Activated CD4-positive, alpha-beta T cell treated with anti-CD3 and anti-CD28 coated beads for 48 hours (primary cell): ENCODE measurements at regions not wholly inside any gene's neighbourhood (a gene's known extent, or its start where the extent isn't known, plus 50 kb on each side); places are given as distances from the start of the nearest gene placed in this dataset.
A peak's percentile ranks its signal among the peaks of the same experiment; 100 is the strongest.
"Not testable (repeated sequence)": the region's sequence is repeated elsewhere in the genome, so short reads cannot be mapped to it uniquely, and the experiment has no call there.

Experiments used
- DNase-seq: peaks from one replicate; pipeline ENCODE4 v3.0.0-alpha.2; 2020

DNA sequence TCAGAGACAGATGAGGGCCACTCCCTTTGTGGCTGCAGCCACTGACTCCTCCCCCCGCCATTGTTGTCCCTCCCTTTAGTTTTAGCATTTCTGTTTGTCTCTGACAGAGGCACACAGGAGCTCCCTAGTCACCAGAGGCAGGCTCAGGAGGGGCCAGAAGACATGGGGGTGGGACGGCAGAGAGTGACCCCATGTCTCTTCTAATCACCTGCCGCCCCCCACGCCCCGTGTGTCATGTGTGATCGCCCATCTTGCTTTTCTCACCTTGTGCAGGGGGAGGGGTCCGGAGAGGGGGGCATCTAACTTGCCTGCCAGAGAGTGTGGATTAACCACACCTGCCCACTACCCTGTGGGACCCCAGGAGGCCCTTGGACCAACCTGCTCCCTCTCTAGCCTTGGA is 246.7 kb upstream of the TP53TG3C start:
- not testable (repeated sequence) for DNase-seq

DNA sequence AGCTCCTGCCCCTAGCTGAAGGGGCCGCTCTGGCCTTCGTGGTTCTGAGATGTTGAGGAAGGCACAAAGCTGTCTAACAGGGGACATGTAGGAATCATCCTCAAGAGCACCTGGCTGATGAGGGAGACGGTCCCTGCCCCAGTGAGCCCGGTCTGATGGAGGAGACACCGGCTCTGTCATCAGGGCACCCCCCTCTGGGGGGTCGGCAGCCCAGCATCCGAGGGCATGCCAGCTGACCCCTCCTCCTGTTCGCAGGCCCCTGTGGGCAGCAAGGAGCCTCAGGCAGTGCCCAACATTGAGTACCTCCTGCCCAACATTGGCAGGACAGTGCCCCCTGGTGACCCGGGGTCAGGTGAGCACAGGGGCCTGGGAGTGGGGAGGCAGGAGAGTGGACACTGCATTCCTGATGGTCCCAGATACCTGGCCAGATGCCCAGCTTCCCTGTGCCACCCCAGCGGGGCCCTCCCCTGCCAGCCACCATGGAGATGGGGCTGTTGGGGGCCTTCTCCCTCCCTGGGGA is 247.9 kb upstream of the TP53TG3C start:
- DNase-seq, result not testable (repeated sequence)

DNA sequence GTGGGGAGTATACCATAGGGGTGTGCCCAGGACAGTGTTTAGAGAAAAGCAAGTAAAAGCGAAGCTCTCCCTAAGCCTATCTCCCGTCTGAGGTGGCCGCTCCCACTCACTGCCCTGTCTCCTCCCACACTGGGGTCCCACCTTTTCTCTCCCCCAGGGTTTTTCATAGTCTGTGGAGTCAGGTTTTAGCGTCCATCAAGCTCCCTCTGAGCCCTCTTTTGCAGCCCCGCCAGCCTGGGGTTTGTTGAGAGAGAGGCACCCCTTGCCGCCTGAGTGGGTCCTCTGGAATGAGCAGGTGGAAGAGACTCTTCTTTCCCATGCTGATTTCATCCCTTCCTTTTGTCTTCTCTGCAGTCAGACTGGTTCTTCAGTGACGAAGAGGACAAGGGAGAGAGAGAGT is 248.7 kb upstream of the TP53TG3C start:
- DNase-seq, result not testable (repeated sequence)

DNA sequence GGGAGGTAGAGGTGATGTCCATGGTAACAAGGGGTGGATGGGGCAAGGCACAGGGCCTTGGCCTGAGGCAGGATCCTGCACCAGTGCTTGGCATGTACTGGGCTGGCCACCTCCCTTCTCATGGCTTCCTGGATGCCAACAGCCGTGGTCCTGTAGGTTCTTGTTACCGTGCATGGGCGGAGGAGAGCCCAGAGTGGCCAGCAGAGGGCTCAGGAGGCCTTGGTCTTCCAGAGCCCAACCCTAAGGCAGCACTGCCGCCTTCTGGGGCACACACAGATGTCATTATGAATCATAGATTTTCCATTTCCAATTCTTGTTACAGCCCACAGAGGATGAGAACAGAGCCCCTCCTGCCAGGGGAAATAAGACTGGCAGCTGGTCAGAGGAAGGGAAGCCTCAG is 254.2 kb upstream of the TP53TG3C start:
- not testable (repeated sequence) for DNase-seq

DNA sequence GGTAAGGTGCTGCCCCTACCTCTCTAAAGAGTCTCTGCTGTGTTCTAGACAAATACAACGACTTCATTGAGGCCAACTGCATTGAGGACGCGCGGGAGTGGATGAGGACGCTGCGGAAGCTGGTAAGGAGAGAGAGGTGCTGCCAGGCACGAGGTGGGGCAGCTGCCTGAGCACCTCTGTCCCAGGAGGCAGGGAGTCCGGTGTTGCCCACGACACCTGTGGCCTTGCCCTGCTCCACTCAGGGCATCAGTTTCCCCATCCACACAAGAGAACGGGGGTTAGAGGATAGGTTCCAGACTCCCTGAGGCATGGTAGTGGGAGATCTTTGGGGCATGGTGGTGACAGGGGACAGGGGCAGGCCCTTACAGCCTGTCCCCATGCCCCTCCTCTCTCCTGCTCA is 256.1 kb upstream of the TP53TG3C start:
- DNase-seq, result not testable (repeated sequence)

DNA sequence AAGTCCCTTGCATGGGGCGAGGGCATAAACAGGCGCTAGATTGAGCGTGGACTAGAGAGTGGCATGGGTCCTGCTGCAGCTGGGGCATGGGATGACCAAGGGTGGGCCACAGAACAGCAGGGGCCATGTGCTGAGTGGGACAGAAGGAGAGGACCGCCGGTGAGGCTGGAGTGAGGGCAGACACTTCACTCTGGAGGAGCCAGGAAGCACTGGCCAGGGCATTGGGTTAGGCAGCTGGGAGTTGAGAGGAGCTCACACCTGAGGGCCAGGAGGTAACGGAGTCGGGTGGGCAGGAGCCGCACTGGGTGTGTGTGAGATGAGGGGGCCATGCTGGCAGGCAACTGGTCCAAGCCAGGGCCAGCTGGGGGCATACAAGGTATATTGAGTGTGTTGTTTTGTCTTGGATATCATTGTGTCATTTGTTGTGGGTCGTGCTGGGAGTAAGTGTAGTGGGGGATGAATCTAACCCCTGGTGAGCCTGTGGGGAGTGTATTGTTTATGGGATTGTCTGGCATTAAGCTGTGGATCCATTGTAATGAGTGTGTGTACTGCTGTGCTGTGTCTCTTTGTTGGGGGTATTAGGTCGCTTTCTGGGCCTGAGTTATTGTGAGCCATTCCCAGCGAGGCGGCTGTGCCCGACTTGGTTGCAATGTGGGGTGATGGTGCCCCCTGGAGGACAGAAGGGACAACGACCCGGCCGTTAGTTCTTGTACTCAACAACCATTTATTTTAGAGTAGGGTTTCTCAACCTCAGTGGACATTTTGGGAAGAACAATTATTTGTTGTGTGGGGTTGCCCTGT is 256.5 kb upstream of the TP53TG3 start:
- peak; percentile 40 for DNase-seq

DNA sequence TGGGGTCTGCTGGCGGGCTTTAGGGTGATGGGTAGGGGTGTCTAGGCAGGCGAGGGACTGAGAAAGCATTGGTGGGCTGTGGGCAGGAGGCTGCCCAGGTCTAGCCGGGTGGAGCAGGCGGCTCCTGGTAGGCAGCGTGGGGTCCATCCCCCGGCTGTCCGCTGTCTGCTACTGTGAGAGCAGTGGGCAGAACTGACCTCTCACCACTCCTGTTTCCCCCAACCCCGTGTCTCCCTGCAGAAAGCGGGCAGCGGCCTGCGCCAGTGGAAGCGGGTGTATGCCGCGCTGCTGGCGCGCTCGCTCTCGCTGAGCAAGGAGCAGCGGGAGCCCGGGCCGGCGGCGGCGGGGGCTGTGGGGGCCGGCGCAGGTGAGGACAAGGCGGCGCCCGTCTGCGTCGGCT is 249.2 kb upstream of the TP53TG3 start:
- DNase-seq, result not testable (repeated sequence)

DNA sequence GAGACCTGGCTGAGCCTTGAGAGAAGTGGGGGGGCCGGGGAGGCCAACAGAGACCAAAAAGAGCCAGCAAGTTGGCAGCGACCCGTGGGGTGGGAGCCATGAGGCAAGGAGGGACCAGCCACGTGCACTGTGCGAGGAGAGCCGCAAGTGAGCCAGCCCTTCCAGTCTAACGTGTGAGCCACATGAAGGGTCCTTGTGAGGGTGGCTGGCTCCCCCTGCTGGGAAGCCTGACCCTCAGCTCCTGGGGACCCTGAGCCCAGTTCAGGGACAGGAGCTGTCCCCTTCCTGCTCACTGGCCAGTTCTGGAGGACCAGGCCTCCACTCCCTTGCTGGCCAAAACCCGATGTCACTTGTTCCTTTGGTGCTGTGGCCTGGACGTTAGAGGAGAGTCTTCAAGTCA is 246.6 kb upstream of the TP53TG3 start:
- peak; percentile 11 for DNase-seq

DNA sequence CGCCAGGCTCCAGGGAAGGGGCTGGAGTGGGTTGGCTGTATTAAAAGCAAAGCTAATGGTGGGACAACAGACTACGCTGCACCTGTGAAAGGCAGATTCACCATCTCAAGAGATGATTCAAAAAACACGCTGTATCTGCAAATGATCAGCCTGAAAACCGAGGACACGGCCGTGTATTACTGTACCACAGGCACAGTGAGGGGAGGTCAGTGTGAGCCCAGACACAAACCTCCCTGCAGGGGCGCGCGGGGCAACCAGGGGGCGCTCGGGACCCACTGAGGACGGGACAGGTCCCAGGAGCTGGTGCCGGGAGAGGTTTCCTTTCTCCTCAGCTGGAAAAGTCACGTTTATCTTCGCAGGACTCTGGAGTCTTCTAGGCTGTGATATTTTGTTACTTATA is 239.4 kb upstream of the TP53TG3 start:
- DNase-seq, result not testable (repeated sequence)

DNA sequence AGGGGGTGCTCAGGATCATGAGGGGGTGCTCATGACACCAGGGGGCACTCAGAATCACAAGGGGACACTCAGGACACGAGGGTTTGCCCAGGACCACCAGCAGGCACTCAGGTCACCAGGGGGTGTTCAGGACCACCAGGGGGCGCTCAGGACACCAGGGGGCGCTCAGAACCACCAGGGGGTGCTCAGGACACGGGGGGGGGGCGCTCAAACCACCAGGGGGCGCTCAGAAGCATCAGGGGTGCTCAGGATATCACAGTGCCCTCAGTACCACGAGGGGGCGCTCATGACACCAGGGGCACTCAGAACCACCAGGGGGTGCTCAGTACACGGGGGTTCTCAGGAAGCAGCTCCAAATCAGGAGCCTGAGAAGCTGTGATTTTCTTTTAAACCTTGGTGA is 221.8 kb upstream of the TP53TG3 start:
- DNase-seq, result peak; percentile 79

DNA sequence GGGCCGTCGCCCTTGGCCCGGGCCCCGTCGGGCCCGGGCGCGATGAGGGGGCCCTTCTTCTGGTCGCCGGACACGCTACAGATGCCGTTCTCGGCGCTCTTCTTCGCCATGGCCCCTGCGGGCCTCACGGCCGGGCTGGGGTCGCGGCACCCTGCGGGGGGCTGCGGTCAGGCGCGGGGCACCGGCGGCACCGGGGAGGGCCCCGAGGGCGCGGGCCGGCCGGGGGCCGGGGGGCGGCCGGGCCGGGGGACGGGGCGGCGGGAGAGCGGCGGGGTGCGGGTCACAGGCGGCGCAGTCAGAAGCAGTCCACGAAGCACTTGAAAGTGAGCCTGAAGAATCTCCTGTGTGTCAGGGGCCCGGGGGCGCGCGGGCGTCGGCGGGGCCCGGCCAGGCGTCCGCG is 209.4 kb upstream of the TP53TG3 start:
- DNase-seq, result not testable (repeated sequence)

DNA sequence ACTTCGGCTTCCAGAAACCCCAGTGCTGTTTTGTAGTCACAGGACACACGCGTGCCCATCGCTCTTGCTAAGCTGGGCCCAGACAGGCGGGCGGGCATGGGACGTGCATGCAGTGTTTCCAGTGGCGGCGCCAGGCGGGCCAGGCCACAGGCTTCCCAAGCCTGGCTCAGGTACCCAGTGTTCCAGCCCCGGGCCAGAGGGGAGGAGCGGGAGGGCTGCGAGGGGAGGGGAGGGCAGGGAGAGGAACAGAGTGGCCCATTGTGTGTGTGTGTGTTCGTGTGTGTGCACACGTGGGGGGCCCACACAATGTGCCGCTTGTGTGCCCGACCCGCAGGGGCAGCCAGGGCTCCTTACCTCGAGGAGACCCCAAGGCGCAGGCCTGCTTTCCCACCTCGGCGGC is 208.6 kb upstream of the TP53TG3 start:
- DNase-seq, result not testable (repeated sequence)

DNA sequence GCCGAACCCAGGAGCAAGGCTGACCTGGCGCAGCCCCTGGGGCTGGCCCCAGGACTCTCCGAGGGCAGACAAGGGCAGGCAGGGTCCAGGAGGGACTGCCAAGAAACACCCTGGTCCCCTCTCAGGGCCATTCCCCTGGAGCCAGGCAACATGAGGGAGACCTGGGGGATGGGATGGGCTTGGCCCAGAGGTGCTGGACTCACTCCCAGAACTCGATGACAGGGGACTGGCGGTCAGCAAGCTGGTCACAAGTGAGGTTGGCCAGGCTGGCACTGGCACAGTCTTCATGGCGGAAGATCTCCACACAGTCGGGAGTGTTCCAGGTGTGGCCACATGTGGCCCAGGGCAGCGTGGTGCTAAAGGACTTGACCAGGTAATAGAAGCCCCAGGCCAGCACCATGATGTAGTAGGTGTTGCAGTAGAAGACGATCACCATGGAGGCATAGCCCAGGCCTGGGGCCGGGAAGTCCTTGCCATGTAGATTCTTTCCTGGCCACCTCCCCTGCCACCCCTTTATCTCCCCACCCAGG is 206.4 kb upstream of the TP53TG3 start:
- DNase-seq, result not testable (repeated sequence)

DNA sequence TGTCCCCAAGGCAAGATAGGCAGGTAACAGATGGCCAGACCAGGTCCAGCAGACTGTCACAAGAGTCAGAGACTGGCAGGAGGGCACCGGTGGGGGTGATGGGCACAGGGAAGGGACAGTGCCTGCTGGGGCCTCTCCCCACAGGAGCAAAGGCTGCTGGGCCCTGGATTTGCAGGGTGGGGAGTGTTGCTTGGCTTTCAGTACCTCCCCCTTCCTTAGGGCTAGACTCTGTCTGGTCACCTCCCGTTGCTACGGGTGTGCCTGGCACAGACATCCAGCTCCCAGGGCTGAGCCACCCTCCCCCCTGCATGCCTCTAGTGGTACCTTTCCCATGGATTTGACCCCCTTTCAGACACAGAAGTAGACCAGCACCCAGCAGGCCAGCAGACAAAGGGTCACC is 205.7 kb upstream of the TP53TG3 start:
- DNase-seq, result not testable (repeated sequence)

DNA sequence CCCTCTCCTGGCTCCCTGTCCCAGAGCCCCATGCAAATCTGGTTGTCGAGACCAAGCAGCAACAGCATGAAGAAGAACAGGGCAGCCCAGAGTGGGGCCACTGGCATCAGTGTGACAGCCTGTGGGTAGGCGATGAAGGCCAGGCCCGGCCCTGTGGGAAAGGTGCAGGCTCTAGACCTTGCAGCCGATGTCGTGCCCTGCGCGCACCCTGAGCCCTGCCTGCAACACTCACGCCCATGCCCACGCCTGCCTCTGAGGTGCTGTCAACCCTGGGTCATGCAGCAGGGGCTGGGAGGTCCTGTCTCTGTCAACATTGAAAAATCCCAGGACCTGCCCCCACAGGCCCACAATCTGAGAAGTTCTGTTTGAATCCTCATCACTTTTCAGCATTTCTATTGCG is 204.0 kb upstream of the TP53TG3 start:
- DNase-seq, result not testable (repeated sequence)

DNA sequence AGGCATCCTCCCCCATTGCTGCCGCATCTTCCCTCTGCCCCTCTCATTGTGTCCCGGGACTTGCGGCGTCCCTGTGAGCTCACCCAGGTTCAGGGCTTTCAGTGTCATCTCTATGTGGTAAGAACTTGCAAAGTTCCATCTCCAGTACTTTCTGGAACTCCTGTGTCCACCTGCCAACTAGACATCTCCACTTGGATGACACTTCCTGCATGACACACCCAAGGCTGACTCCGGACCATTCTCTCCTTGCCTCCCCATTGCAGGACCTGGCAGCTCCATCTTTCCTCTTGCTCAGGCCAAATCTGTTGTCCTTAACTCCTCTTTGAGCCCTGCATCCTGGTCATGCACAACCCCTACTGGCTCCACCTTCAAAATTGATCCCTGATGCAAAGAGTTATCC is 200.8 kb upstream of the TP53TG3 start:
- DNase-seq, result not testable (repeated sequence)

DNA sequence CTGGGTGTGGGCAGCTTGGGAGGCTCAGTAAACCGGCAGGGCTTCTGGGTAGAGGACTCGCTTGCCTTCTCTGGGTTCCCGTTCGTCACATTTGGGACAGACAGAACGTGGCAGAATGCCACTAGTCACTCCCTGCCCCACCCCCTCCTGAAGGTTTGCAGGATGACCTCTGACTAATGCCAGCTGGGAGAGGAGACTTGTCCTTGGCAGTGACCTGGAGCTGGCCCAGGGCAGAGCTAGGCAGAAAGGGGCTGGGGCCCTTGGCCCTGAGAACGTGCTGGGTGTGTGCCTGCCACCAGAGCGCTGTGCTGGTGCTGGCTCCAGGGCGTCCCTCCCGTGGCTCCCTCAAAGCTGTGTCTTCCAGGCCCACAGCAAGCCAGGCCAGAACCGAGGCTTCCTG is 197.8 kb upstream of the TP53TG3 start:
- not testable (repeated sequence) for DNase-seq

DNA sequence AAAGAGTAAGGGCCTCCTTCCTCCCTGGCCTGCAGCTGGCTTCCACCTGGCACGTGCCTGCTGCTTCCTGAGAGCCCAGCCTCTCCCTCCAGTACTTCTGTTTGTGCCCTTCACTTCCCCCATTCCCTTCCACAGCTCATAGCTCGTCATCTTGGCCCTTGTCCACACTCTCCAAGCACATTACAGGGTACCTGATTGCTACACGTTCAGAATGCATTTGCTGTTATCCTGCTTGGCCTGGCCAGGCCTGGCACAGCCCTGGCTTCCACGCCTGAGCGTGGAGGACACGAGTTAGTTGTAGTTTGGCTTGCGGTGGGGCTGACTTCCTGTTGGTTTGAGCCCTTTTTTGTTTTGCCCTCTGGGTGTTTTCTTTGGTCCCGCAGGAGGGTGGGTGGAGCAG is 197.2 kb upstream of the TP53TG3 start:
- not testable (repeated sequence) for DNase-seq

DNA sequence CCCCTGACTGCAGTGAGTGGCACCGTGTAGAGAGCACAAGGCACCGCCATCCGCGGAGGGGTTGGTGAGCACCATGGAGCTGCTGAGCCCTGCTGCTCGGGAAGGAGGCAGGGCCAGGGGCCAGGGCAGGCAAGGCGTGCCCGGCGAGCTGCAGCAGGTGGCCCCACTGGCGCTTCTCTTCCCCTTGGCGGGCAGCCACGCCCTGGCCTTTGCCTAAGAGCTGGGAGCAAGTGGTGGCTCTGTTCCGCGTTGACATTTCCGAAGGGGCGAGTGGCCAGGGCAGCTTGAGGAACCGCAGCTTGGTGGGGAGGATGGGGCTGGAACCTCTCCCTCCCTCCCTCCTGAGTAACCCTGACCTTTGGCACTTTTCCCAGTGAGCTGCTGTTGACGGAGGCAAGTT is 194.7 kb upstream of the TP53TG3 start:
- not testable (repeated sequence) for DNase-seq

DNA sequence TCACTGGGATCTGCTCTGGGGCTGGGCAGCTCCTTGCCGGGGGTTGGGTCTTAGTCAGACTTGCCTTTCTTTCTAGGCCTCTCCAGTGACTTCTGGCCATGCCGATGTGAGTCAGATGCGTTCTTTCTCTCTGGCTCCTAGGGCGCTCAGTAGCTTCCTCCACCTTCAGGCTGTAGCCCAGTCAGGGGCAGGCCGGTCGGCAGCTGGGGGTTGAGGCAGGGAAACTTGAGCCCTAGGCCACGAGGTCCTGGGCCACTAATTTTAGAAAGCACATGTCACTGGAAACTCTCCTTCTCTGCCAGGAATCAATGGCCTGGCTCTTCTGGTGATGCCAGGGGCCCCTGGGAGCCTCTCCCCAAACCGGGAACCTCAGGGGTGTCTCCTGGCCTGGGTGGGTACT is 192.4 kb upstream of the TP53TG3 start:
- not testable (repeated sequence) for DNase-seq

DNA sequence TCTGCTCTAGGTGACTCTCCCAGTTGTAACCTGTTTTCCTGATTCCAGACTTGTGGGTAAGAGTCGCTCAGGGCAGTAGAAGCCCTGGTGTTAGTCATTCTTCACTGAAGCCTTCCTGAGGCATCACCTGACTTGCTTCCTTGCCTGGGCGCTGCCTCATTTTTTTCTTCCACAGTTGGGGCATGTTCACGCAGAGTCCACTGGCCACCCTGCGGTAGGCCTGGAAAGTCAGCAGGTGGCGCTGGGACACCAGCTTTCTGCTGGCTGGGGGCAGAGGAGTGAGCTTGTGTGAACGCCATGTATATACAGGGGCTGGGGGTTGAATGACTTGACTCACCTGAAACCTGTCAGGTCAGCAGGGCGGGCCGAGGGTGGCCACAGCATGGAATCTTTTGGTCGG is 189.3 kb upstream of the TP53TG3 start:
- DNase-seq, result not testable (repeated sequence)

DNA sequence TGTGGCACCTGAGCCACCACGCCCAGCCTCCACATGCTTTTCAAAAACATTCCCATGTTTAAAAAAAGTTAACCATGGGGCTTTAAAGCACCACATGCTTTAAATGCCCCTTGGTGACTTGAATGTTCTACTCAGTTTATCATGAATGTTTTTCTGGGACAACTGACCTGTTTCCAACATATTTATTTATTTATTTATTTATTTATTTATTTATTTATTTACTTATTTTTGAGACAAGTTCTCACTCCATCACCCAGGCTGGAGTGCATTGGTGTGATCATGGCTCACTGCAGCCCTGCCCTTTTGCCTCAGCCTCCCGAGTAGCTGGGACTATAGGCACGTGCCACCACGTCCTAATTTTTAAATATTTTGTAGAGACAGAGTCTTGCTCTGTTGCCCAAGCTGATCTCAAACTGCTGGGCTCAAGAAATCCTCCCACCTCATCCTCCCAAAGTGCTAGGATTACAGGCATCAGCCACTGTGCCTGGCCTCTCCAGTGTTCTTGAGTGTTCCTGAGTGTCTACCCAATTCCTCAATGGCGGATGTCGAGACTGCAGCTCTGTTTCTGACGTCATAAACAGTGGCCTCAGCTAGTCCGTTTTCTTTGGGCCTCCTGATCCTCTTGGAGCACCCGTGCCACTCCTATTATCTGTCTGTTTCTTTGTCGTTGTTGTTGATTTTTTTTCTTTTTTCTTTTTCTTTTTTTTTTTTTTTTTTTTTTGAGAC is 185.7 kb upstream of the TP53TG3 start:
- not testable (repeated sequence) for DNase-seq

DNA sequence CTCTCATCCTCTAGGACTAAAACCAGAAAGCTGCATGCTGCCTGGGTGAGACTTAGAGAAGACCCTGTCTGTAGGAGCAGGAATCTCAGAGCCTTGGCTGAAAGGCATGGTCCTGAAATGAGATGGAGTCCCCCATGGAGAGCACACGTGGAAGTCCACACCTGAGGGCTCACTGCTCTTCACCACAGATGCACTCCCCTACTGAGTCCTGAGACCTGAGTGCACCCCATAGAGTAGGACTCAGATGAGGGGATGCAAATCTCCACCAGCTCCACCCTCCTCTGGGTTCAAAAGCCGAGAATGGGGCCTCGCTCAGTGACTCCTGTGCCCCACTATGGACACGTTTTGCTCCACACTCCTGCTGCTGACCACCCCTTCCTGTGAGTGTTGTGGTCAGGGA is 171.4 kb upstream of the TP53TG3 start:
- DNase-seq, result not testable (repeated sequence)

DNA sequence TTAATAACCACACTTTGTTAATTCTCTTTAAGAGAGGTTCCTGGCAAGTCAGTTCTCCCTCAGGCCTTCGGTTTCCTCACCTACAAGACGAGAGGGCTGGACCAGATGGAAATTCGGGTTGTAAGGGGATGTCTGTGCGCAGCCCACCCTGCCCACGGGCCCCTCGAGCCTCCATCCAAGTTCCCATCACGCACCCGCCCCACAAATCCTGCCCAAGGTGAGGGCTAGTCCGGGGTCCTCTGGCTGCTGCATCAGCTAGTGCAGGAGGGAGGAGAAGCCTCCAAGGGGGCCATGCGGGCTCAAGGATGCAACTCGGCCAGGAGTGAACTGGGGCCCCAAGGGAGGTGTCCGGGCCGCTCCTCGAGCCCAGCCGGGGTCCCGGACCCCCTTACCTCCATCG is 169.6 kb upstream of the TP53TG3 start:
- DNase-seq, result not testable (repeated sequence)
